ENCODE measurements at regions not wholly inside any gene's neighbourhood (a gene's known extent, or its start where the extent isn't known, plus 50 kb on each side); places are given as distances from the start of the nearest gene placed in this dataset.

- no peak for TF ChIP-seq CTCF (IDR thresholded peaks at IDR 0.05; ENCODE audit: extremely low read depth, insufficient read depth, missing control alignments)
- in situ Hi-C loops (cut with MboI; ENCODE audit: low pct_unique_long_range_greater_than_20kb, low sequenced_read_pairs, unreplicated experiment), result no loop called here
Measured at GRCh38 chr10:8576281-8576680, 521.8 kb downstream of the GATA3 start.

GRCh38 chr10:8576911-8577310 lies 522.4 kb downstream of the GATA3 start:
- DNase-seq (ENCODE audit: low spot score), result no peak
- TF ChIP-seq CTCF (IDR thresholded peaks at IDR 0.05; ENCODE audit: extremely low read depth, insufficient read depth, missing control alignments), result no peak
- in situ Hi-C loops (cut with MboI; ENCODE audit: low pct_unique_long_range_greater_than_20kb, low sequenced_read_pairs, unreplicated experiment), result no loop called here

More at GRCh38 chr10:8576281-8576680, 521.8 kb downstream of the GATA3 start:
- no peak for DNase-seq (ENCODE audit: low spot score)

- no peak for DNase-seq (ENCODE audit: low spot score)
- in situ Hi-C loops (cut with MboI; ENCODE audit: low pct_unique_long_range_greater_than_20kb, low sequenced_read_pairs, unreplicated experiment), result no loop called here
- TF ChIP-seq CTCF (IDR thresholded peaks at IDR 0.05; ENCODE audit: extremely low read depth, insufficient read depth, missing control alignments), result no peak
Measured at GRCh38 chr10:8577686-8578085, 523.2 kb downstream of the GATA3 start.

GRCh38 chr10:8581521-8582225 lies 527.2 kb downstream of the GATA3 start:
- no peak for TF ChIP-seq CTCF (IDR thresholded peaks at IDR 0.05; ENCODE audit: extremely low read depth, insufficient read depth, missing control alignments)
- no peak for DNase-seq (ENCODE audit: low spot score)
- in situ Hi-C loops (cut with MboI; ENCODE audit: low pct_unique_long_range_greater_than_20kb, low sequenced_read_pairs, unreplicated experiment), result no loop called here

GRCh38 chr10:8583096-8583495 lies 528.6 kb downstream of the GATA3 start:
- TF ChIP-seq CTCF (IDR thresholded peaks at IDR 0.05; ENCODE audit: extremely low read depth, insufficient read depth, missing control alignments), result no peak
- in situ Hi-C loops (cut with MboI; ENCODE audit: low pct_unique_long_range_greater_than_20kb, low sequenced_read_pairs, unreplicated experiment), result no loop called here
- no peak for DNase-seq (ENCODE audit: low spot score)

- TF ChIP-seq CTCF (IDR thresholded peaks at IDR 0.05; ENCODE audit: extremely low read depth, insufficient read depth, missing control alignments), result no peak
- DNase-seq (ENCODE audit: low spot score), result no peak
- in situ Hi-C loops (cut with MboI; ENCODE audit: low pct_unique_long_range_greater_than_20kb, low sequenced_read_pairs, unreplicated experiment), result no loop called here
Measured at GRCh38 chr10:8584666-8585065, 530.2 kb downstream of the GATA3 start.

All from GM13977 (cell line).